Mesenchymal stem cell (in vitro differentiated cells and primary cell): ENCODE measurements at regions not wholly inside any gene's neighbourhood (a gene's known extent, or its start where the extent isn't known, plus 50 kb on each side); places are given as distances from the start of the nearest gene placed in this dataset.

Experiments used
- DNase-seq: peaks from one replicate; pipeline ENCODE4 v3.0.0-alpha.2; 2013
- H2AFZ ChIP-seq: one replicate; pipeline ENCODE4 v1.6.1; 2013; ENCODE audit warnings: low read depth, mild to moderate bottlenecking, control low read depth, inconsistent platforms, low read length, moderate library complexity
- H2AK5ac ChIP-seq: 2 replicates; pipeline ENCODE4 v1.6.1; 2013; ENCODE audit warnings: low read length, moderate library complexity, mild to moderate bottlenecking, inconsistent platforms; ENCODE audit not compliant: severe bottlenecking
- H2BK120ac ChIP-seq: one replicate; pipeline ENCODE4 v1.6.1; 2013; ENCODE audit warnings: low read depth, mild to moderate bottlenecking, inconsistent platforms, low read length, moderate library complexity
- H2BK12ac ChIP-seq, 2 experiments: one replicate each; pipeline ENCODE4 v1.6.1; 2013; ENCODE audit warnings: inconsistent platforms in 2 of 2, low read length in 2 of 2, mild to moderate bottlenecking in 2 of 2, moderate library complexity in 2 of 2, control low read depth in 1 of 2
- H2BK15ac ChIP-seq: one replicate; pipeline ENCODE4 v1.6.1; 2013; ENCODE audit warnings: mild to moderate bottlenecking, low read depth, inconsistent platforms; ENCODE audit not compliant: poor library complexity, severe bottlenecking
- H2BK5ac ChIP-seq: 2 replicates; pipeline ENCODE4 v1.6.1; 2013; ENCODE audit warnings: low read depth, mild to moderate bottlenecking, low read length, control low read depth, inconsistent platforms; ENCODE audit not compliant: poor library complexity, severe bottlenecking
- H3K14ac ChIP-seq, 2 experiments: one replicate each; pipeline ENCODE4 v1.6.1; 2013; ENCODE audit warnings: inconsistent platforms in 2 of 2, low read length in 2 of 2, control low read depth in 1 of 2, mild to moderate bottlenecking in 1 of 2, moderate library complexity in 1 of 2
- H3K18ac ChIP-seq, 2 experiments: one replicate each; pipeline ENCODE4 v1.6.1; 2013; ENCODE audit warnings: inconsistent platforms in 2 of 2, low read length in 2 of 2, control low read depth in 1 of 2, low read depth in 1 of 2, mild to moderate bottlenecking in 1 of 2
- H3K23ac ChIP-seq, 2 experiments: one replicate each; pipeline ENCODE4 v1.6.1; 2013; ENCODE audit warnings: inconsistent platforms in 2 of 2, low read length in 2 of 2, mild to moderate bottlenecking in 2 of 2, moderate library complexity in 2 of 2, control low read depth in 1 of 2
- H3K27ac ChIP-seq: 2 replicates; pipeline ENCODE4 v1.5.1; 2013; ENCODE audit warnings: mild to moderate bottlenecking, moderate library complexity, low read length, control low read depth, inconsistent platforms; ENCODE audit not compliant: poor library complexity, severe bottlenecking
- H3K27me3 ChIP-seq, 2 experiments: 2 replicates each; pipeline versions ENCODE4 v1.6.1 to v1.7.0; 2013; ENCODE audit warnings: low read length in 2 of 2, mild to moderate bottlenecking in 2 of 2, moderate library complexity in 2 of 2, control low read depth in 1 of 2, inconsistent platforms in 1 of 2; ENCODE audit not compliant: control insufficient read depth in 1 of 2, insufficient read depth in 1 of 2
- H3K36me3 ChIP-seq, 2 experiments: 2 replicates each; pipeline versions ENCODE4 v1.6.1 to v1.7.0; 2013; ENCODE audit warnings: low read length in 2 of 2, control low read depth in 1 of 2, inconsistent platforms in 1 of 2, low read depth in 1 of 2, mild to moderate bottlenecking in 1 of 2; ENCODE audit not compliant: insufficient read depth in 2 of 2, control insufficient read depth in 1 of 2
- H3K4ac ChIP-seq, 2 experiments: one replicate each; pipeline ENCODE4 v1.6.1; 2013; ENCODE audit warnings: inconsistent platforms in 2 of 2, low read length in 2 of 2, mild to moderate bottlenecking in 2 of 2, moderate library complexity in 2 of 2, control low read depth in 1 of 2, low read depth in 1 of 2
- H3K4me1 ChIP-seq: 2 replicates; pipeline ENCODE4 v1.6.1; 2013; ENCODE audit warnings: low read depth, low read length, control low read depth; ENCODE audit not compliant: control insufficient read depth, insufficient read depth
- H3K4me2 ChIP-seq: 2 replicates; pipeline ENCODE4 v1.6.1; 2013; ENCODE audit warnings: low read length, mild to moderate bottlenecking, inconsistent platforms; ENCODE audit not compliant: poor library complexity, severe bottlenecking
- H3K4me3 ChIP-seq, 2 experiments: 2 replicates each; pipeline versions ENCODE4 v1.5.1 to v1.7.0; 2013; ENCODE audit warnings: low read length in 2 of 2, mild to moderate bottlenecking in 2 of 2, control low read depth in 1 of 2, low read depth in 1 of 2; ENCODE audit not compliant: insufficient read depth in 1 of 2
- H3K79me1 ChIP-seq: replicated peaks from 2 replicates; pipeline ENCODE4 v1.6.1; 2013; ENCODE audit warnings: mild to moderate bottlenecking, control low read depth, low read length, inconsistent platforms; ENCODE audit not compliant: poor library complexity, severe bottlenecking
- H3K9ac ChIP-seq: 2 replicates; pipeline ENCODE4 v1.7.0; 2013; ENCODE audit warnings: mild to moderate bottlenecking, low read length, moderate library complexity
- H3K9me3 ChIP-seq: 2 replicates; pipeline ENCODE4 v1.7.0; 2013; ENCODE audit warnings: mild to moderate bottlenecking, low read length; ENCODE audit not compliant: control insufficient read depth
- H4K8ac ChIP-seq: one replicate; pipeline ENCODE4 v1.6.1; 2013; ENCODE audit warnings: inconsistent platforms, mild to moderate bottlenecking, low read length, moderate library complexity
- H4K91ac ChIP-seq: one replicate; pipeline ENCODE4 v1.6.1; 2013; ENCODE audit warnings: mild to moderate bottlenecking, low read length, inconsistent platforms
- WGBS: methylation state at CpG from one replicate; pipeline ENCODE4 v1.1.7; 2013; ENCODE audit warnings: mixed read lengths; 5-methylcytosine and 5-hydroxymethylcytosine counted together

DNA sequence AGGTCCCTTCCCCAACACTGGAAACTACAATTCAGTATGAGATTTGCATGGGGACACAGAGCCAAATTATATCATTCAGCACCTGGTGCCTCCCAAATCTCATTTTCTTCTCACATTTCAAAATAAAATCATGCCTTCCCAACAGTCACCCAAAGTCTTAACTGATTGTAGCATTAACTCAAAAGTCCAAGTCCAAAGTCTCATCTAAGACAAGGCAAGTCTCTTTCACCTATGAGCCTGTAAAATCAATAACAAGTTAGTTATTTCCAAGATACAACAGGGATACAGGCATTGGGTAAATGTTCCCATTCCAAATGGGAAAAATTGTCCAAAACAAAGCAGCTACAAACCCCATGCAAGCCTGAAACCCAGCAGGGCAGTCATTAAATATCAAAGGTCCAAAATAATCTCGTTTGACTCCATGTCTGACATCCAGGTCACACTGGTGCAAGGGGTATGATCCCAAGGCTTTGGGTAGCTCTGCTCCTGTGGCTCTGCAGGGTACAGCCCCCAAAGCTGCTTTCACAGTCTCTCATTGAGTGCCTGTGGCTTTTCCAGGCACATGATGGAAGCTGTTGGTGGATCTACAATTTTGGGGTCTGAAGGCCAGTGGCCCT lies 1370.1 kb upstream of the DDX18 start:
- no peak overlapping the region for H3K27ac ChIP-seq
- H2BK12ac ChIP-seq: no peak overlapping the region
- WGBS: 52% methylated on average over 1 of the region's 1 CpG
- H3K4me2 ChIP-seq: no peak overlapping the region
- H3K4me1 ChIP-seq: no peaks in the 10 kb centered on the region
- no peak overlapping the region for H3K4me3 ChIP-seq
- H3K14ac ChIP-seq: no peak overlapping the region
- no peak overlapping the region for H2BK15ac ChIP-seq
- H3K23ac ChIP-seq: no peak overlapping the region
- peaks cover 25% of the 10 kb centered on the region for H3K9me3 ChIP-seq
- H3K79me1 ChIP-seq: no peaks in the 10 kb centered on the region
- H3K9ac ChIP-seq: no peak overlapping the region
- no peak overlapping the region for H4K8ac ChIP-seq
- H2BK5ac ChIP-seq: no peak overlapping the region
- no peak for DNase-seq
- H2AFZ ChIP-seq: no peak overlapping the region
- H3K27me3 ChIP-seq: no peaks in the 10 kb centered on the region
- H4K91ac ChIP-seq: no peak overlapping the region
- H2AK5ac ChIP-seq: no peak overlapping the region
- no peaks in the 10 kb centered on the region for H3K36me3 ChIP-seq
- H3K4ac ChIP-seq: no peak overlapping the region
- H2BK120ac ChIP-seq: no peak overlapping the region
- no peak overlapping the region for H3K18ac ChIP-seq

DNA sequence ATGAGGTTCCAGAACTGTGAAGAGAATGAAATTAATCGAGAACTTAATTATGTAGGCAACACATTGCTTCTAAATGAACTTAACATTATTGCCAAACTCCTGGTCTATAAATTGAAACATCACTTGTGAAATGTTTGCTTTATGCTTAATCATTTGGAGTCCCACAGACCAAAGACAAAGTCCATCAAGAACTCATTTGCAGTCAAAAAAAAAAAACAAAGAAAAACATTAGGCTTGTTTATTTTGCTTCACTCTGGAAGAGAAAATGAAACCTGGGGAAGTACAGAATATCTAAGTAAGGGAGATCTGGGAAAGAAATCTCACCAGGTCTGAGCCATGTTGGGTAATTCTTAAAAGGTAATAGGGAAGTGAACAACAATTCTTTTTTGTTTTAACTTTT lies 1363.5 kb upstream of the DDX18 start:
- H2BK5ac ChIP-seq: no peak overlapping the region
- no peak overlapping the region for H4K91ac ChIP-seq
- no peak overlapping the region for H3K14ac ChIP-seq
- no peaks in the 10 kb centered on the region for H3K27me3 ChIP-seq
- H4K8ac ChIP-seq: no peak overlapping the region
- H3K9me3 ChIP-seq: peaks cover 24% of the 10 kb centered on the region
- H3K4ac ChIP-seq: no peak overlapping the region
- H3K36me3 ChIP-seq: no peaks in the 10 kb centered on the region
- no peak overlapping the region for H2AK5ac ChIP-seq
- H3K4me2 ChIP-seq: no peak overlapping the region
- no peak overlapping the region for H3K18ac ChIP-seq
- no peak overlapping the region for H3K4me3 ChIP-seq
- H2BK120ac ChIP-seq: no peak overlapping the region
- H2BK12ac ChIP-seq: no peak overlapping the region
- DNase-seq: no peak
- no peak overlapping the region for H3K27ac ChIP-seq
- no peak overlapping the region for H3K23ac ChIP-seq
- H3K79me1 ChIP-seq: no peaks in the 10 kb centered on the region
- no peak overlapping the region for H3K9ac ChIP-seq
- H2BK15ac ChIP-seq: no peak overlapping the region
- no peak overlapping the region for H2AFZ ChIP-seq
- no peaks in the 10 kb centered on the region for H3K4me1 ChIP-seq
- WGBS: no CpG with 5 or more reads among the region's 1 CpG

DNA sequence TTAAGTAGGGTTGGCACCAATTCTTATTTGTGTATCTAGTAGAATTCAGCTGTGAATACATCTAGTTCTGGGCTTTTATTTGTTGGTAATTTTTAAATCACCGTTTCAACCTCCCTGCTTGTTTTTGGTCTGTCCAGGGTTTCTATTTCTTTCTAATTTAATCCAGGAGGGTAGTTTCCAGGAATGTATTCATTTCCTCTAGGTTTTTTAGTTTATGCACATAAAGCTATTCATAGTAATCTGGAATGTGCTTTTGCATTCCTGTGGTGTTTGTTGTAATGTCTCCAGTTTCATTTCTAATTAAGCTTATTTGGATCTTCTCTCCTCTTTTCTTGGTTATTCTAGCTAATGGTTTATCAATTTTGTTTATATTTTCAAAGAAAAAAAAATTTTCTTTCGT lies 1361.8 kb upstream of the DDX18 start:
- no peak overlapping the region for H4K8ac ChIP-seq
- peak; percentile 40 for DNase-seq
- 40% methylated on average over 1 of the region's 2 CpGs for WGBS
- H3K79me1 ChIP-seq: no peaks in the 10 kb centered on the region
- H3K4me3 ChIP-seq: no peak overlapping the region
- H2AFZ ChIP-seq: no peak overlapping the region
- H3K4me1 ChIP-seq: no peaks in the 10 kb centered on the region
- no peak overlapping the region for H3K4me2 ChIP-seq
- no peak overlapping the region for H3K27ac ChIP-seq
- no peaks in the 10 kb centered on the region for H3K36me3 ChIP-seq
- H3K14ac ChIP-seq: no peak overlapping the region
- H2BK15ac ChIP-seq: no peak overlapping the region
- H3K9ac ChIP-seq: no peak overlapping the region
- no peak overlapping the region for H2BK5ac ChIP-seq
- H3K23ac ChIP-seq: no peak overlapping the region
- H3K27me3 ChIP-seq: no peaks in the 10 kb centered on the region
- no peak overlapping the region for H2BK120ac ChIP-seq
- no peak overlapping the region for H4K91ac ChIP-seq
- no peak overlapping the region for H2AK5ac ChIP-seq
- no peak overlapping the region for H2BK12ac ChIP-seq
- peaks cover 30% of the 10 kb centered on the region for H3K9me3 ChIP-seq
- no peak overlapping the region for H3K18ac ChIP-seq
- H3K4ac ChIP-seq: no peak overlapping the region

DNA sequence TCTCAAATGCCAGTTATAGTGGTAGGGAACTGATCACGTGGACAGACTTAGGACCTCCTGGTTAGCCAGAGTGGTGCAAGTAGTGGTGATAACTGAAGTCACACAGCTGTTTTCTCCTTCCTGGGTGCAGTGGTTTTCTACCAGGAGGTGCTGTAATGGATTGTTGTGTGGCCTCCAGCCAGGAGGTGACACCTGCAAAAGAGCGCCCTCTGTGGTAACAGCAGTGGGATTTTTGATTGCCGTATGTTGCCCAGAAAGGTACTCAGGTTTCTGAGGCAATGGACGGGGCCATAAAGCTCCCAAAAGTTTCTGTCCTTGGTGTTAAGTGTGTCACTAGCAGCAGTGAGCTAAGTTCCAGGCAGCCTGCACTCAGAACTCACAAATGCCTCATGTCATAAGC lies 1358.1 kb upstream of the DDX18 start:
- H2BK5ac ChIP-seq: no peak overlapping the region
- no peak overlapping the region for H4K91ac ChIP-seq
- H3K4me1 ChIP-seq: no peaks in the 10 kb centered on the region
- peaks cover 18% of the 10 kb centered on the region for H3K9me3 ChIP-seq
- no peak overlapping the region for H4K8ac ChIP-seq
- H3K14ac ChIP-seq: no peak overlapping the region
- H2BK15ac ChIP-seq: no peak overlapping the region
- no peak overlapping the region for H2BK120ac ChIP-seq
- no peak overlapping the region for H3K4me2 ChIP-seq
- H3K18ac ChIP-seq: no peak overlapping the region
- no peak overlapping the region for H2AK5ac ChIP-seq
- H3K27ac ChIP-seq: no peak overlapping the region
- no peaks in the 10 kb centered on the region for H3K27me3 ChIP-seq
- no peak overlapping the region for H2BK12ac ChIP-seq
- no peak for DNase-seq
- no peaks in the 10 kb centered on the region for H3K36me3 ChIP-seq
- H2AFZ ChIP-seq: no peak overlapping the region
- no peak overlapping the region for H3K4ac ChIP-seq
- no peak overlapping the region for H3K23ac ChIP-seq
- no peak overlapping the region for H3K4me3 ChIP-seq
- 87% methylated on average over 4 of the region's 4 CpGs for WGBS
- no peaks in the 10 kb centered on the region for H3K79me1 ChIP-seq
- no peak overlapping the region for H3K9ac ChIP-seq
